ENCODE measurements at regions not wholly inside any gene's neighbourhood (a gene's known extent, or its start where the extent isn't known, plus 50 kb on each side); places are given as distances from the start of the nearest gene placed in this dataset.

DNA sequence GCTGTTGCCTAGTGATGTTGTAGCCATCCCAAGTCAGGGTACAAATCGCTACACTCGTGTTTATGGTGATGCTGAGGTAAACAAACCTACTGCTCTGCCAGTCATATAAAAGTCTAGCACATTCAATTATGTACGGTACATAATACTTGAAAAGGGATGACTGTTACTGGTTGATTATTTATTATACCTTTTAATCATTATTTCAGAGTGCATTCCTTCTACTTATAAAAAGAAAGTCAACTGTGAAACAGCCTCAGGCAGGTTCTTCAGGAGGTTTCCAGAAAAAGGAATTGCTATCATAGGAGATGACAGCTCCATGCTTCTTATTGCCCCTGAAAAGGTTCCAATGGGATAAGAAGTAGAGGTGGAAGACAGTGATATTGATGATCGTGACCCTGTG, 652.5 kb upstream of the KIRREL3 start:
- TF ChIP-seq, protein P1, sequence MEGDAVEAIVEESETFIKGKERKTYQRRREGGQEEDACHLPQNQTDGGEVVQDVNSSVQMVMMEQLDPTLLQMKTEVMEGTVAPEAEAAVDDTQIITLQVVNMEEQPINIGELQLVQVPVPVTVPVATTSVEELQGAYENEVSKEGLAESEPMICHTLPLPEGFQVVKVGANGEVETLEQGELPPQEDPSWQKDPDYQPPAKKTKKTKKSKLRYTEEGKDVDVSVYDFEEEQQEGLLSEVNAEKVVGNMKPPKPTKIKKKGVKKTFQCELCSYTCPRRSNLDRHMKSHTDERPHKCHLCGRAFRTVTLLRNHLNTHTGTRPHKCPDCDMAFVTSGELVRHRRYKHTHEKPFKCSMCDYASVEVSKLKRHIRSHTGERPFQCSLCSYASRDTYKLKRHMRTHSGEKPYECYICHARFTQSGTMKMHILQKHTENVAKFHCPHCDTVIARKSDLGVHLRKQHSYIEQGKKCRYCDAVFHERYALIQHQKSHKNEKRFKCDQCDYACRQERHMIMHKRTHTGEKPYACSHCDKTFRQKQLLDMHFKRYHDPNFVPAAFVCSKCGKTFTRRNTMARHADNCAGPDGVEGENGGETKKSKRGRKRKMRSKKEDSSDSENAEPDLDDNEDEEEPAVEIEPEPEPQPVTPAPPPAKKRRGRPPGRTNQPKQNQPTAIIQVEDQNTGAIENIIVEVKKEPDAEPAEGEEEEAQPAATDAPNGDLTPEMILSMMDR (conservative IDR thresholded peaks at IDR 0.05), result no peak
- Mint-ChIP-seq H3K4me1 (no peaks in the 10 kb centered on the region), H3K36me3 (ENCODE audit: low read depth) (no peaks in the 10 kb centered on the region), H3K27me3 (ENCODE audit: low read depth) (no peaks in the 10 kb centered on the region), H3K9me3 (no peaks in the 10 kb centered on the region), H3K27ac (ENCODE audit: unreplicated experiment) (no peak overlapping the region), H3K4me3 (no peak overlapping the region)
- DNase-seq (ENCODE audit: low read depth, low spot score), result no peak

GRCh38 chr11:127651888-127652221, 651.3 kb upstream of the KIRREL3 start:
- H3K27ac Mint-ChIP-seq (ENCODE audit: unreplicated experiment), result no peak overlapping the region
- TF ChIP-seq, protein P1 (conservative IDR thresholded peaks at IDR 0.05), result no peak
- no peak for DNase-seq (ENCODE audit: low read depth, low spot score)
- no peaks in the 10 kb centered on the region for H3K9me3 Mint-ChIP-seq
- H3K4me1 Mint-ChIP-seq, result no peaks in the 10 kb centered on the region
- no peaks in the 10 kb centered on the region for H3K27me3 Mint-ChIP-seq (ENCODE audit: low read depth)
- H3K36me3 Mint-ChIP-seq (ENCODE audit: low read depth), result no peaks in the 10 kb centered on the region
- H3K4me3 Mint-ChIP-seq, result no peak overlapping the region

DNA sequence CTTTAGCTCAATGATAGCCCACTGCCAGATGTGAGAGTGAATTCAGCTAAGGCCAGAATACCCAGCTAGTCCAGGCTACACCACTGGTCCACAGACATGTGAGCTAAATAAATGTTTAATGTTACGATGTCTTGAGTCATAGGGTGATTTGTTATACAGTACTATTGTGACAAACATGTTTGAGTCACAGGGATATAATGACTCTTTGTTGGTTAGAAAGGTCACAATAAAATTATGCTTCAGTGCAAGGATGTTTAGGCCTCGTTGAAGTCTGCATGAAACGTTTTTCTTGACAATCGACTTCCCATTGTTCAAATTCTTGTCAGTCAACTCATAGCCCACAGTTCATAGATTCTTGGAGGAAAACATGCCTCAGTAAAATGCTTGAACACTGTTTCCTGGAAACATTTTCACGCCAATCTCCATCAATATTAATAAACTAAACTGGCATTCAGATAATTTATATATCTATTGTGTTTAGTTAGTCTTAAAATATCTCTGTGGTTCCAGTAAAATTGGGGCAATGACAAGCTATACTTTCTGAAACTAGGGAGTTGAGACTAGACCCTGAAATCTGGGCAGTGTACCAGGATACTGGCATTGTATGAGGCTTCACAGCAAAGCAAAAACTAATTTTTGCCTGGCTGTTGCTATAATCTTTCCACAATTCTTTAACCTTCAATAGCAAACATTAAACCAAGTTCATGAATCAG, 650.8 kb upstream of the KIRREL3 start:
- Mint-ChIP-seq H3K4me1 (no peaks in the 10 kb centered on the region), H3K4me3 (no peak overlapping the region), H3K27ac (ENCODE audit: unreplicated experiment) (no peak overlapping the region), H3K27me3 (ENCODE audit: low read depth) (no peaks in the 10 kb centered on the region), H3K9me3 (no peaks in the 10 kb centered on the region), H3K36me3 (ENCODE audit: low read depth) (no peaks in the 10 kb centered on the region)
- TF ChIP-seq, protein P1 (conservative IDR thresholded peaks at IDR 0.05), result no peak
- DNase-seq (ENCODE audit: low read depth, low spot score), result no peak

DNA sequence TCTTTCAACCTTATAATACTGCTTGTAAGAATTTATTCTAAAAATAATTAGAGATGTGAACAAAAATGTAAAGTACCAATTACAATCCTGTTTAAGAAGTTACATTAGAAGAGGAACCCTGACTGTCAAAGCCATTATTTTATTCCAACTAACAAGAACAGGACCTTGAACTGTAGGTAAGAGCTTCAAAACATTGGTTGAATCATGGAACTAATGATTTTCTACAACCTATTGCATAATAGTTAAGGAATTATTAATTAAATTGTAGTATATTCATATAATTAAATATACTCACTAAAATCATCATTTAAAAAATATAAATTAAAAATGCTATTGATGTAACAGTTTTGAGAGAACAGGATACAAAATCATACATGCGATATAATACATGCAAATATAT, 649.4 kb upstream of the KIRREL3 start:
- no peaks in the 10 kb centered on the region for H3K4me1 Mint-ChIP-seq
- TF ChIP-seq, protein P1 (conservative IDR thresholded peaks at IDR 0.05), result no peak
- no peak overlapping the region for H3K4me3 Mint-ChIP-seq
- no peaks in the 10 kb centered on the region for H3K36me3 Mint-ChIP-seq (ENCODE audit: low read depth)
- H3K27ac Mint-ChIP-seq (ENCODE audit: unreplicated experiment), result no peak overlapping the region
- H3K27me3 Mint-ChIP-seq (ENCODE audit: low read depth), result no peaks in the 10 kb centered on the region
- H3K9me3 Mint-ChIP-seq, result no peaks in the 10 kb centered on the region
- DNase-seq (ENCODE audit: low read depth, low spot score), result no peak

DNA sequence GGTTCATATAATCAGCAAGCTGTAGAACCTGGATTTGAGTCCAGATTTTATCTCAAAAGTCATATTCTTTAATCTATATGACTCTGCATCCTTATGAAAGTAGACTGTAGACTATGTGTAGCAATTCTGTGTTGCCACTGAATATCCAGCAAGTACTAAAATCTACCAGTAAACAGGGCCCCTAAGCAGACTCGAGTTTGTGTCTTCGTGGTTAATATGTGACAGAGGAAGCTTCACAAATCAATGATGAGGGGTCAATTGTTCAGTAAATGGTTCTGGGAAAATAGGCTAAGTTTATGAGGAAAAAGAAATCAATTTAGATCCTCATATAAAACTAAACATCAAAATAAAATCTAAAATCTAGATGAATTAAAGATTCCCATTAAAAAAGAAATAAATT, 648.5 kb upstream of the KIRREL3 start:
- DNase-seq (ENCODE audit: low read depth, low spot score), result no peak
- TF ChIP-seq, protein P1 (conservative IDR thresholded peaks at IDR 0.05), result no peak
- no peaks in the 10 kb centered on the region for H3K27me3 Mint-ChIP-seq (ENCODE audit: low read depth)

More for the DNA sequence above, 648.5 kb upstream of the KIRREL3 start:
- H3K27ac Mint-ChIP-seq (ENCODE audit: unreplicated experiment), result no peak overlapping the region
- no peaks in the 10 kb centered on the region for H3K36me3 Mint-ChIP-seq (ENCODE audit: low read depth)
- H3K4me1 Mint-ChIP-seq, result no peaks in the 10 kb centered on the region
- H3K4me3 Mint-ChIP-seq, result no peak overlapping the region
- no peaks in the 10 kb centered on the region for H3K9me3 Mint-ChIP-seq

All from neural crest cell (in vitro differentiated cells).